HL-60 (cell line): ENCODE measurements at regions not wholly inside any gene's neighbourhood (a gene's known extent, or its start where the extent isn't known, plus 50 kb on each side); places are given as distances from the start of the nearest gene placed in this dataset.

Experiments
- GABPA ChIP-seq: IDR thresholded peaks from 2 replicates; pipeline ENCODE4 v1.6.1; 2012; ENCODE audit warnings: low read depth
- POLR2AphosphoS5 ChIP-seq: IDR thresholded peaks from 2 replicates; pipeline ENCODE4 v1.6.1; 2012; ENCODE audit warnings: low read depth
- SPI1 ChIP-seq: IDR thresholded peaks from 2 replicates; pipeline ENCODE4 v1.6.1; 2012; ENCODE audit warnings: low read depth, mild to moderate bottlenecking, borderline replicate concordance
- TF ChIP-seq, protein P1 (sequence below): IDR thresholded peaks from one replicate; pipeline ENCODE4 v1.5.1; 2011; ENCODE audit warnings: low read length, control low read depth, inconsistent platforms; ENCODE audit not compliant: insufficient read depth
- TF ChIP-seq, protein P2 (sequence below): IDR thresholded peaks from 2 replicates; pipeline ENCODE4 v1.6.1; 2012; ENCODE audit warnings: low read depth; ENCODE audit not compliant: insufficient replicate concordance

DNA sequence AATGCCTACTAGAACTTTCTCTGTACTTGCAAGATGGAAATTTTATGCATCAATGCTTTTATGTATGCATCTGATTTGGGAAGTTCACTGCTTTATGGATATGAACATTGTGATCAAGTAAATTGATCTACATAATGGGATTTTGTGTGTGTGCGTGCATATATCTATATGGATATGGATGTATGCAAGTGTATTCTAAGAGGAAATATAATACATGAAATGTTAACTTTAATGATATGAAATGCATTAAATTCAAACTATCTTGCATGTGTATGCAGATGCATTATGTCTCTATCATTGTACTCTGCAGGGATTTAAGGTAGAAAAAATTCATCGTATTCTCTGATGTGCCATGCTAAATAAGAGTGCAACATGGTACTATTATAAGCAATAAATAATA lies 1855.4 kb upstream of the PIK3C3 start:
- TF ChIP-seq, protein P1, sequence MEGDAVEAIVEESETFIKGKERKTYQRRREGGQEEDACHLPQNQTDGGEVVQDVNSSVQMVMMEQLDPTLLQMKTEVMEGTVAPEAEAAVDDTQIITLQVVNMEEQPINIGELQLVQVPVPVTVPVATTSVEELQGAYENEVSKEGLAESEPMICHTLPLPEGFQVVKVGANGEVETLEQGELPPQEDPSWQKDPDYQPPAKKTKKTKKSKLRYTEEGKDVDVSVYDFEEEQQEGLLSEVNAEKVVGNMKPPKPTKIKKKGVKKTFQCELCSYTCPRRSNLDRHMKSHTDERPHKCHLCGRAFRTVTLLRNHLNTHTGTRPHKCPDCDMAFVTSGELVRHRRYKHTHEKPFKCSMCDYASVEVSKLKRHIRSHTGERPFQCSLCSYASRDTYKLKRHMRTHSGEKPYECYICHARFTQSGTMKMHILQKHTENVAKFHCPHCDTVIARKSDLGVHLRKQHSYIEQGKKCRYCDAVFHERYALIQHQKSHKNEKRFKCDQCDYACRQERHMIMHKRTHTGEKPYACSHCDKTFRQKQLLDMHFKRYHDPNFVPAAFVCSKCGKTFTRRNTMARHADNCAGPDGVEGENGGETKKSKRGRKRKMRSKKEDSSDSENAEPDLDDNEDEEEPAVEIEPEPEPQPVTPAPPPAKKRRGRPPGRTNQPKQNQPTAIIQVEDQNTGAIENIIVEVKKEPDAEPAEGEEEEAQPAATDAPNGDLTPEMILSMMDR = no peak
- TF ChIP-seq GABPA (no peak), POLR2AphosphoS5 (no peak), SPI1 (no peak)
- TF ChIP-seq, protein P2, sequence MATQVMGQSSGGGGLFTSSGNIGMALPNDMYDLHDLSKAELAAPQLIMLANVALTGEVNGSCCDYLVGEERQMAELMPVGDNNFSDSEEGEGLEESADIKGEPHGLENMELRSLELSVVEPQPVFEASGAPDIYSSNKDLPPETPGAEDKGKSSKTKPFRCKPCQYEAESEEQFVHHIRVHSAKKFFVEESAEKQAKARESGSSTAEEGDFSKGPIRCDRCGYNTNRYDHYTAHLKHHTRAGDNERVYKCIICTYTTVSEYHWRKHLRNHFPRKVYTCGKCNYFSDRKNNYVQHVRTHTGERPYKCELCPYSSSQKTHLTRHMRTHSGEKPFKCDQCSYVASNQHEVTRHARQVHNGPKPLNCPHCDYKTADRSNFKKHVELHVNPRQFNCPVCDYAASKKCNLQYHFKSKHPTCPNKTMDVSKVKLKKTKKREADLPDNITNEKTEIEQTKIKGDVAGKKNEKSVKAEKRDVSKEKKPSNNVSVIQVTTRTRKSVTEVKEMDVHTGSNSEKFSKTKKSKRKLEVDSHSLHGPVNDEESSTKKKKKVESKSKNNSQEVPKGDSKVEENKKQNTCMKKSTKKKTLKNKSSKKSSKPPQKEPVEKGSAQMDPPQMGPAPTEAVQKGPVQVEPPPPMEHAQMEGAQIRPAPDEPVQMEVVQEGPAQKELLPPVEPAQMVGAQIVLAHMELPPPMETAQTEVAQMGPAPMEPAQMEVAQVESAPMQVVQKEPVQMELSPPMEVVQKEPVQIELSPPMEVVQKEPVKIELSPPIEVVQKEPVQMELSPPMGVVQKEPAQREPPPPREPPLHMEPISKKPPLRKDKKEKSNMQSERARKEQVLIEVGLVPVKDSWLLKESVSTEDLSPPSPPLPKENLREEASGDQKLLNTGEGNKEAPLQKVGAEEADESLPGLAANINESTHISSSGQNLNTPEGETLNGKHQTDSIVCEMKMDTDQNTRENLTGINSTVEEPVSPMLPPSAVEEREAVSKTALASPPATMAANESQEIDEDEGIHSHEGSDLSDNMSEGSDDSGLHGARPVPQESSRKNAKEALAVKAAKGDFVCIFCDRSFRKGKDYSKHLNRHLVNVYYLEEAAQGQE = no peak
